ENCODE measurements at regions not wholly inside any gene's neighbourhood (a gene's known extent, or its start where the extent isn't known, plus 50 kb on each side); places are given as distances from the start of the nearest gene placed in this dataset.

GRCh38 chr17:77366206-77366557 lies 225.4 kb downstream of the SEC14L1 start:
- Histone ChIP-seq H3K27me3 (ENCODE audit: low read length) (no peaks in the 10 kb centered on the region), H3K4me2 (ENCODE audit: low read length) (peak overlapping the region; percentile 48; the same call in 1 of the 2 replicates), H3K9ac (ENCODE audit: low read length) (peak overlapping the region; percentile 14; the same call in 1 of the 2 replicates), H3F3A (ENCODE audit: low read length, unreplicated experiment) (no peaks in the 10 kb centered on the region), H3K79me2 (ENCODE audit: low read length) (peaks cover 93% of the 10 kb centered on the region), H3K9me2 (replicated peaks; ENCODE audit: low read length) (no peaks in the 10 kb centered on the region), H3K4me3 (ENCODE audit: low read length) (no peak overlapping the region), H4K20me1 (ENCODE audit: low read length) (peaks cover 29% of the 10 kb centered on the region), H3K9me3 (ENCODE audit: low read length) (no peaks in the 10 kb centered on the region), H3K4me1 (ENCODE audit: insufficient read depth, low read length) (peaks cover 39% of the 10 kb centered on the region), H3K36me3 (ENCODE audit: low read depth, low read length) (peaks cover 6% of the 10 kb centered on the region; the same call in 1 of the 2 replicates), H2AFZ (ENCODE audit: low read length) (no peak overlapping the region), H3K27ac (ENCODE audit: low read length) (peak overlapping the region; percentile 58)
- TF ChIP-seq EZH2phosphoT487 (IDR thresholded peaks at IDR 0.05; ENCODE audit: borderline replicate concordance, low read length) (no peak), EZH2 (IDR thresholded peaks at IDR 0.05; ENCODE audit: low read length, unreplicated experiment) (no peak), CTCF (conservative IDR thresholded peaks at IDR 0.05; ENCODE audit: low read depth, low read length) (no peak)
- intact Hi-C loops (cut with micrococcal nuclease), result no loop called here
- POLR2A ChIA-PET (ENCODE audit: unreplicated experiment), result interaction anchor here (0.6 kb wide), 1 partner anchor 43 kb away, joined by 3 read pairs; no protein-coding TSS in a partner anchor
- CTCF ChIA-PET, result no interaction called here
- no peak for ATAC-seq
- BruUV-seq (replicated peaks), result no TSS peak
- DNase-seq, result no peak

- H3K4me3 ChIP-seq (ENCODE audit: low read length), result no peak overlapping the region
- intact Hi-C loops (cut with micrococcal nuclease), result no loop called here
- H3K9me3 ChIP-seq (ENCODE audit: low read length), result no peaks in the 10 kb centered on the region
- DNase-seq, result no peak
- CTCF ChIA-PET, result no interaction called here
- BruUV-seq (replicated peaks), result no TSS peak
- H3K27me3 ChIP-seq (ENCODE audit: low read length), result no peaks in the 10 kb centered on the region
- H3F3A ChIP-seq (ENCODE audit: low read length, unreplicated experiment), result no peaks in the 10 kb centered on the region
- no peak overlapping the region for H2AFZ ChIP-seq (ENCODE audit: low read length)
- peaks cover 95% of the 10 kb centered on the region for H3K79me2 ChIP-seq (ENCODE audit: low read length)
- H3K9ac ChIP-seq (ENCODE audit: low read length), result no peak overlapping the region
- TF ChIP-seq EZH2 (IDR thresholded peaks at IDR 0.05; ENCODE audit: low read length, unreplicated experiment) (no peak), CTCF (conservative IDR thresholded peaks at IDR 0.05; ENCODE audit: low read depth, low read length) (no peak), EZH2phosphoT487 (IDR thresholded peaks at IDR 0.05; ENCODE audit: borderline replicate concordance, low read length) (no peak)
- POLR2A ChIA-PET (ENCODE audit: unreplicated experiment), result interaction anchor here (0.6 kb wide), 1 partner anchor 44 kb away, joined by 3 read pairs; no protein-coding TSS in a partner anchor
- no peak overlapping the region for H3K4me2 ChIP-seq (ENCODE audit: low read length)
- no peaks in the 10 kb centered on the region for H3K9me2 ChIP-seq (replicated peaks; ENCODE audit: low read length)
- H3K36me3 ChIP-seq (ENCODE audit: low read depth, low read length), result peaks cover 6% of the 10 kb centered on the region; the same call in 1 of the 2 replicates
- H4K20me1 ChIP-seq (ENCODE audit: low read length), result peaks cover 32% of the 10 kb centered on the region
- ATAC-seq, result no peak
- H3K27ac ChIP-seq (ENCODE audit: low read length), result no peak overlapping the region; the same call in 1 of the 2 replicates
- peaks cover 39% of the 10 kb centered on the region for H3K4me1 ChIP-seq (ENCODE audit: insufficient read depth, low read length)
These were observed 225.9 kb downstream of the SEC14L1 start for GRCh38 chr17:77366558-77367245.

DNA sequence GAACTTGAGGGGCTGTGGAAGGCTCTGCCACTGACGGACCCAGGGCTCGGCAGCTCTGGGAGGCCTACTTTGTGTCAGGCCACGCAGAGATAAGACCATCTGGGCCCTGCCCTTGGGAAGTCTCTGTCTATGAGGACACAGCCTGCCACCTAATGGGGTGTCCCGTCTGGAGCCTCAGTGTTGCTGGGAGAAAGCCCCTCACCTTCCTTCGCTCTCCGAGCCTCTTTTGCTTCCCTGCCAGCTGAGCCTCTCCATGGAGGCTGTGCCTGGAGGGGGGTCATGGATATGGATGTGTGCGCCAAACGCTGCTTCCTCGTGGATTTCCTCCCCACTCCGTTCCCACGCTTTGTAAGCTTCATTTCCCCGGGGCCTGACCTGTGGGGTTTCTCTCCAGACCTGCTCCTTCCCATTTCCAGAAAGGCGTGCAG lies 228.8 kb downstream of the SEC14L1 start:
- H3K36me3 ChIP-seq (ENCODE audit: low read depth, low read length), result no peaks in the 10 kb centered on the region
- H3K4me1 ChIP-seq (ENCODE audit: insufficient read depth, low read length), result peaks cover 20% of the 10 kb centered on the region
- H2AFZ ChIP-seq (ENCODE audit: low read length), result no peak overlapping the region
- H3K4me2 ChIP-seq (ENCODE audit: low read length), result no peak overlapping the region
- BruUV-seq (replicated peaks), result no TSS peak
- no peak for TF ChIP-seq EZH2phosphoT487 (IDR thresholded peaks at IDR 0.05; ENCODE audit: borderline replicate concordance, low read length)
- intact Hi-C loops (cut with micrococcal nuclease), result no loop called here
- no peaks in the 10 kb centered on the region for H3K27me3 ChIP-seq (ENCODE audit: low read length)
- no peaks in the 10 kb centered on the region for H3K9me3 ChIP-seq (ENCODE audit: low read length)
- POLR2A ChIA-PET (ENCODE audit: unreplicated experiment), result no interaction called here
- H3F3A ChIP-seq (ENCODE audit: low read length, unreplicated experiment), result no peaks in the 10 kb centered on the region
- no peak overlapping the region for H3K4me3 ChIP-seq (ENCODE audit: low read length)
- no peak overlapping the region for H3K27ac ChIP-seq (ENCODE audit: low read length)
- H3K9me2 ChIP-seq (replicated peaks; ENCODE audit: low read length), result no peaks in the 10 kb centered on the region
- peaks cover 39% of the 10 kb centered on the region for H4K20me1 ChIP-seq (ENCODE audit: low read length)
- H3K79me2 ChIP-seq (ENCODE audit: low read length), result peaks cover 91% of the 10 kb centered on the region
- ATAC-seq, result no peak
- CTCF ChIA-PET, result interaction anchor here (1.0 kb wide), 1 partner anchor 281 kb away, joined by 3 read pairs; no protein-coding TSS in a partner anchor
- H3K9ac ChIP-seq (ENCODE audit: low read length), result no peak overlapping the region
- DNase-seq, result no peak

All from PC-3 (cell line).